Endothelial cell of umbilical vein (primary cell): ENCODE measurements at regions not wholly inside any gene's neighbourhood (a gene's known extent, or its start where the extent isn't known, plus 50 kb on each side); places are given as distances from the start of the nearest gene placed in this dataset.

Experiments used
- BruUV-seq: library from RNA; stranded (reverse); fragments of 400-500 nt; replicated peaks from 2 replicates; lab custom pipeline; 2021; lab: Mats Ljungman, UMichigan
- CTCF ChIA-PET: fragments of 300-600, 350-600 bp; sonication (Branson Sonifier 250); formaldehyde crosslinking; loops from one replicate; lab custom pipeline; 2021; ENCODE audit warnings: antibody characterized with exemption, inconsistent platforms; lab: Charles Lee
- POLR2A ChIA-PET: fragments of 300-600, 350-600 bp; sonication (Branson Sonifier 250); formaldehyde crosslinking; loops from one replicate; lab custom pipeline; 2021; ENCODE audit warnings: antibody characterized with exemption, inconsistent platforms; lab: Charles Lee
- DNase-seq: peaks from one replicate; pipeline ENCODE4 v3.0.0-alpha.2; 2011; ENCODE audit warnings: low read depth, low spot score
- FAIRE-seq: peaks from 2 replicates; lab custom pipeline; 2011; peaks lifted over from hg19 to GRCh38; lab: Jason Lieb, UNC
- H2AFZ ChIP-seq: 2 replicates; pipeline ENCODE4 v1.6.0; 2012; ENCODE audit warnings: low read depth, low read length, control low read depth, inconsistent platforms
- H3K27ac ChIP-seq: 2 replicates; pipeline ENCODE4 v1.5.1; 2011; ENCODE audit warnings: low read depth, mild to moderate bottlenecking, control low read depth, low read length, moderate library complexity; ENCODE audit not compliant: insufficient read depth
- H3K27me3 ChIP-seq, 2 experiments: 2 replicates each; pipeline versions ENCODE4 v1.6.0 to v1.6.1; 2011; ENCODE audit warnings: low read length in 2 of 2, mixed read lengths in 1 of 2; ENCODE audit not compliant: control insufficient read depth in 2 of 2, insufficient read depth in 2 of 2
- H3K36me3 ChIP-seq, 2 experiments: 2 replicates in 1 of 2; 3 replicates in 1 of 2; pipeline ENCODE4 v1.5.1; 2011; ENCODE audit warnings: low read length in 2 of 2, mild to moderate bottlenecking in 1 of 2, moderate library complexity in 1 of 2; ENCODE audit not compliant: control insufficient read depth in 2 of 2, insufficient read depth in 2 of 2; ENCODE audit errors: extremely low read depth in 1 of 2
- H3K4me1 ChIP-seq: 3 replicates; pipeline ENCODE4 v1.5.1; 2011; ENCODE audit warnings: mild to moderate bottlenecking, low read length; ENCODE audit not compliant: control insufficient read depth, insufficient read depth; ENCODE audit errors: extremely low read depth
- H3K4me2 ChIP-seq: 2 replicates; pipeline ENCODE4 v1.6.1; 2011; ENCODE audit warnings: low read length, control low read depth, mixed read lengths; ENCODE audit not compliant: insufficient read depth
- H3K4me3 ChIP-seq, 3 experiments: fragments of 200-600 bp in 1 of 3; sonication (generic), shearing (Covaris generic) in 1 of 3; replicated peaks in 1 of 3; 2 replicates each; pipeline ENCODE4 v1.5.1; 2011 to 2016; ENCODE audit warnings: control low read depth in 3 of 3, low read length in 3 of 3, mild to moderate bottlenecking in 2 of 3, inconsistent platforms in 1 of 3, low read depth in 1 of 3, moderate library complexity in 1 of 3; ENCODE audit not compliant: insufficient read depth in 1 of 3
- H3K79me2 ChIP-seq: 2 replicates; pipeline ENCODE4 v1.6.0; 2012; ENCODE audit warnings: low read length, inconsistent platforms; ENCODE audit not compliant: control insufficient read depth, insufficient read depth
- H3K9ac ChIP-seq: replicated peaks from 2 replicates; pipeline ENCODE3; 2011; ENCODE audit warnings: low read length, control low read depth; ENCODE audit not compliant: insufficient read depth; ENCODE audit errors: extremely low read depth
- H3K9me1 ChIP-seq: replicated peaks from 3 replicates; pipeline ENCODE4 v1.6.0; 2011; ENCODE audit warnings: mild to moderate bottlenecking, low read length; ENCODE audit not compliant: control insufficient read depth, insufficient read depth; ENCODE audit errors: extremely low read depth
- H3K9me3 ChIP-seq: replicated peaks from 2 replicates; pipeline ENCODE4 v1.5.1; 2012; ENCODE audit warnings: low read length, inconsistent platforms; ENCODE audit not compliant: control insufficient read depth, insufficient read depth
- H4K20me1 ChIP-seq: replicated peaks from 2 replicates; pipeline ENCODE3; 2011; ENCODE audit warnings: mild to moderate bottlenecking, low read length; ENCODE audit not compliant: control insufficient read depth, insufficient read depth; ENCODE audit errors: extremely low read depth
- CTCF ChIP-seq, 2 donors: IDR thresholded peaks; 1 replicate in 1 of 2; 2 replicates in 1 of 2; pipeline ENCODE4 v1.5.1; 2011; ENCODE audit warnings: low read length in 2 of 2, mild to moderate bottlenecking in 2 of 2, moderate library complexity in 2 of 2, control low read depth in 1 of 2, inconsistent platforms in 1 of 2, low read depth in 1 of 2; ENCODE audit not compliant: insufficient read depth in 1 of 2; ENCODE audit errors: extremely low read depth in 1 of 2
- EZH2 ChIP-seq: IDR thresholded peaks from 2 replicates; pipeline ENCODE4 v1.6.1; 2012; ENCODE audit warnings: borderline replicate concordance, low read depth, mild to moderate bottlenecking, moderate library complexity, low read length, inconsistent platforms; ENCODE audit not compliant: severe bottlenecking
- FOS ChIP-seq: IDR thresholded peaks from 2 replicates; pipeline ENCODE4 v1.6.1; 2011; ENCODE audit warnings: mild to moderate bottlenecking, low read length, moderate library complexity, borderline replicate concordance; ENCODE audit not compliant: insufficient read depth
- GATA2 ChIP-seq: IDR thresholded peaks from 2 replicates; pipeline ENCODE4 v1.7.0; 2011; ENCODE audit warnings: low read depth, mild to moderate bottlenecking, moderate library complexity, mixed read lengths, low read length; ENCODE audit not compliant: insufficient read length, insufficient read depth
- JUN ChIP-seq: IDR thresholded peaks from 2 replicates; pipeline ENCODE4 v1.6.1; 2011; ENCODE audit warnings: borderline replicate concordance, low read depth; ENCODE audit not compliant: insufficient read length, insufficient read depth
- MAX ChIP-seq: IDR thresholded peaks from 2 replicates; pipeline ENCODE4 v1.6.1; 2011; ENCODE audit not compliant: insufficient read depth, insufficient read length
- MYC ChIP-seq: IDR thresholded peaks from one replicate; pipeline ENCODE4 v1.6.1; 2011; ENCODE audit warnings: mild to moderate bottlenecking, low read depth, low read length
- POLR2A ChIP-seq: IDR thresholded peaks from 2 replicates; pipeline ENCODE4 v1.6.1; 2012; ENCODE audit warnings: low read depth, mild to moderate bottlenecking, control low read depth, low read length
- POLR2AphosphoS5 ChIP-seq: IDR thresholded peaks from 2 replicates; pipeline ENCODE4 v1.6.1; 2012; ENCODE audit warnings: low read depth, mild to moderate bottlenecking, control low read depth, low read length, moderate library complexity; ENCODE audit not compliant: insufficient read depth
- dilution Hi-C: fragments of 300-500 bp; cut with MboI; formaldehyde crosslinking; loops from one replicate; pipeline ENCODE4 v1.15.0; 2019; ENCODE audit warnings: low sequenced_read_pairs; ENCODE audit not compliant: extremely low pct_ligation_motif_present
- intact Hi-C: fragments of 100-400 bp; cut with micrococcal nuclease; formaldehyde crosslinking; loops from one replicate; pipeline ENCODE4 v1.10.0; 2022

- TF ChIP-seq POLR2AphosphoS5 (no peak), MAX (no peak)
Measured at GRCh38 chr2:173741759-173742158, 223.4 kb downstream of the SP3 start.

GRCh38 chr2:173747035-173747434, 218.1 kb downstream of the SP3 start:
- intact Hi-C loops (loop anchor here (10.0 kb wide), 1 partner anchor 342 kb away; no protein-coding TSS in a partner anchor), dilution Hi-C loops (no loop called here)
- H3K27ac ChIP-seq, result no peak overlapping the region
- no peaks in the 10 kb centered on the region for H3K36me3 ChIP-seq
- peaks cover 7 to 10% of the 10 kb centered on the region in 2 experiments for H3K27me3 ChIP-seq
- H4K20me1 ChIP-seq, result no peaks in the 10 kb centered on the region
- no peak overlapping the region for H3K4me3 ChIP-seq
- no peak overlapping the region for H2AFZ ChIP-seq
- H3K9ac ChIP-seq, result no peak overlapping the region
- FAIRE-seq, result no peak
- ChIA-PET POLR2A (no interaction called here), CTCF (interaction anchor here (0.9 to 1.6 kb wide), 2 partner anchors 10 to 213 kb away, joined by 3 to 4 read pairs; no protein-coding TSS in a partner anchor)
- no peak overlapping the region for H3K4me2 ChIP-seq
- H3K9me1 ChIP-seq, result no peaks in the 10 kb centered on the region
- no peaks in the 10 kb centered on the region for H3K9me3 ChIP-seq
- BruUV-seq, result no TSS peak
- H3K4me1 ChIP-seq, result no peaks in the 10 kb centered on the region
- no peak for DNase-seq
- no peaks in the 10 kb centered on the region for H3K79me2 ChIP-seq
- TF ChIP-seq MYC (no peak), JUN (no peak), MAX (no peak), EZH2 (no peak), CTCF (IDR thresholded peaks at IDR 0.05; ENCODE audit: extremely low read depth in 1 of 2, insufficient read depth in 1 of 2, low read depth in 1 of 2, low read length in 2 of 2) (no peak), GATA2 (no peak), POLR2A (no peak), FOS (no peak), POLR2AphosphoS5 (no peak)

More at GRCh38 chr2:173741759-173742158, 223.4 kb downstream of the SP3 start:
- ChIA-PET CTCF (no interaction called here), POLR2A (no interaction called here)
- DNase-seq (no peak), FAIRE-seq (no peak)
- no peaks in the 10 kb centered on the region for H3K9me3 ChIP-seq
- H3K9me1 ChIP-seq, result no peaks in the 10 kb centered on the region
- no peak overlapping the region for H3K4me3 ChIP-seq
- dilution Hi-C loops (no loop called here), intact Hi-C loops (loop anchor here (10.0 kb wide), 1 partner anchor 337 kb away; no protein-coding TSS in a partner anchor)
- H3K79me2 ChIP-seq, result no peaks in the 10 kb centered on the region
- no peak overlapping the region for H3K4me2 ChIP-seq
- H2AFZ ChIP-seq, result no peak overlapping the region
- no peaks in the 10 kb centered on the region for H4K20me1 ChIP-seq
- H3K27ac ChIP-seq, result no peak overlapping the region
- peaks cover 0 to 2% of the 10 kb centered on the region in 2 experiments for H3K27me3 ChIP-seq
- H3K4me1 ChIP-seq, result no peaks in the 10 kb centered on the region
- no peaks in the 10 kb centered on the region for H3K36me3 ChIP-seq
- BruUV-seq, result no TSS peak
- H3K9ac ChIP-seq, result no peak overlapping the region
